Heart left ventricle (tissue), 16 donors: ENCODE measurements at regions not wholly inside any gene's neighbourhood (a gene's known extent, or its start where the extent isn't known, plus 50 kb on each side); places are given as distances from the start of the nearest gene placed in this dataset.

ENCODE experiments used
- ATAC-seq, 4 donors: fragments of 200-7000 bp; cut with Tn5 transposase; one replicate each; pipeline ENCODE4 v1.9.1; 2020 to 2022; ENCODE audit warnings: moderate library complexity in 4 of 4, mild to moderate bottlenecking in 3 of 4, moderate number of reproducible peaks in 1 of 4
- DNase-seq, 5 donors: peaks; one replicate each; pipeline ENCODE4 v3.0.0-alpha.2; 2020
- H3K27ac ChIP-seq, 12 donors: fragments of 200-600 bp; sonication (generic) in 4 of 12; one replicate each; pipeline versions ENCODE4 v1.5.0 to v1.8.0; 2016 to 2022; ENCODE audit warnings: mild to moderate bottlenecking in 2 of 12
- H3K27me3 ChIP-seq, 9 donors: fragments of 200-600 bp; sonication (generic) in 2 of 9; one replicate each; pipeline versions ENCODE4 v1.5.1 to v1.8.0; 2016 to 2022; ENCODE audit warnings: mild to moderate bottlenecking in 3 of 9
- H3K36me3 ChIP-seq, 9 donors: fragments of 200-600 bp; sonication (generic) in 2 of 9; one replicate each; pipeline versions ENCODE4 v1.5.0 to v1.8.0; 2018 to 2022; ENCODE audit warnings: mild to moderate bottlenecking in 2 of 9
- H3K4me1 ChIP-seq, 12 donors: fragments of 200-600 bp; sonication (generic) in 4 of 12; one replicate each; pipeline versions ENCODE4 v1.5.0 to v1.8.0; 2016 to 2022; ENCODE audit warnings: mild to moderate bottlenecking in 3 of 12
- H3K4me3 ChIP-seq, 12 donors: fragments of 200-600 bp; sonication (generic) in 4 of 12; one replicate each; pipeline versions ENCODE4 v1.5.0 to v1.8.0; 2017 to 2022; ENCODE audit warnings: mild to moderate bottlenecking in 9 of 12, moderate library complexity in 4 of 12
- H3K9me3 ChIP-seq, 12 donors: fragments of 200-600 bp; sonication (generic) in 4 of 12; one replicate each; pipeline versions ENCODE4 v1.5.0 to v1.8.0; 2016 to 2022; ENCODE audit warnings: mild to moderate bottlenecking in 1 of 12
- CTCF ChIP-seq, 12 donors: fragments of 200-600 bp; sonication (generic) in 4 of 12; IDR thresholded peaks; one replicate each; pipeline versions ENCODE4 v1.5.0 to v1.8.0; 2018 to 2022; ENCODE audit warnings: antibody characterized with exemption in 12 of 12, mild to moderate bottlenecking in 5 of 12
- POLR2A ChIP-seq, 2 donors: fragments of 450-650 bp; IDR thresholded peaks; one replicate each; pipeline ENCODE4 v1.6.1; 2017; ENCODE audit warnings: antibody characterized with exemption in 2 of 2, mild to moderate bottlenecking in 2 of 2, moderate library complexity in 2 of 2
- WGBS, 4 donors: extraction: QIAGEN DNeasy Blood & Tissue Kit in 2 of 4; methylation state at CpG; one replicate each; pipeline versions ENCODE4 v1.1.5 to v1.1.7; 2013 to 2018; 5-methylcytosine and 5-hydroxymethylcytosine counted together
- intact Hi-C, 10 donors: fragments of 100-400 bp; cut with DNase I; formaldehyde crosslinking; loops; one replicate each; pipeline versions ENCODE4 v1.11.1 to v1.14.2; 2022
- donor health status: ischemic (EF 13 %, LVEDD 7.1; RV severe dilation, severe dysfunction).
- donor health status: healthy with polysubstance abuse.
- donor health status: DM: no; HTN: yes; CAD: no.
- donor health status: DM: no; HTN: no; CAD: no.
- donor health status: ischemic (EF 25% LVEDD 6.9; RV normal size, moderate dysfunction).
- donor health status: ischemic (EF 25% LVEDD 5.7; RV mildly dilated, moderate dysfunction).
- donor health status: healthy.
- donor health status: DM: yes; HTN: yes; CAD: no.
- donor health status: ischemic (EF 35%, LVEDD 5.7; RV mildly dilated, moderate dysfunction).
- donor health status: nonischemic (EF 11% LVEDD 7.7; RV severe dilation, severe dysfunction).
- donor health status: DM: yes; HTN: yes; CAD: no.
- donor health status: PGD.
- donor health status: ischemic (EF 29% LVEDD 5.4; RV normal size, mild dysfunction).
- donor health status: nonischemic (EF 23%, LVEDD 6.1; RV moderate dilation, normal function).

- Histone ChIP-seq H3K4me1 (no peaks in the 10 kb centered on the region), H3K27ac (no peak overlapping the region), H3K4me3 (no peak overlapping the region), H3K27me3 (no peaks in the 10 kb centered on the region), H3K9me3 (no peaks in the 10 kb centered on the region), H3K36me3 (no peaks in the 10 kb centered on the region)
- no peak for DNase-seq
- intact Hi-C loops, result no loop called here
- no peak for ATAC-seq
- WGBS, 4 donors, result 64 to 89% (median 82%) methylated on average over 2 of the region's 2 CpGs
- no peak for TF ChIP-seq CTCF (IDR thresholded peaks at IDR 0.05)
Observed at GRCh38 chr11:25993016-25993415, 338.9 kb upstream of the ANO3 start.

- intact Hi-C loops, result no loop called here
- TF ChIP-seq POLR2A (IDR thresholded peaks at IDR 0.05) (no peak), CTCF (IDR thresholded peaks at IDR 0.05) (no peak)
- H3K36me3 ChIP-seq, result no peaks in the 10 kb centered on the region
- no peaks in the 10 kb centered on the region for H3K9me3 ChIP-seq
- WGBS, 4 donors, result 60 to 69% (median 62%) methylated on average over 1 of the region's 1 CpG
- H3K4me3 ChIP-seq, result no peak overlapping the region
- no peaks in the 10 kb centered on the region for H3K27me3 ChIP-seq
- DNase-seq (no peak), ATAC-seq (no peak)
- H3K27ac ChIP-seq, result no peak overlapping the region
- H3K4me1 ChIP-seq, result no peaks in the 10 kb centered on the region
Observed at GRCh38 chr11:26011474-26011873, 320.5 kb upstream of the ANO3 start.

DNA sequence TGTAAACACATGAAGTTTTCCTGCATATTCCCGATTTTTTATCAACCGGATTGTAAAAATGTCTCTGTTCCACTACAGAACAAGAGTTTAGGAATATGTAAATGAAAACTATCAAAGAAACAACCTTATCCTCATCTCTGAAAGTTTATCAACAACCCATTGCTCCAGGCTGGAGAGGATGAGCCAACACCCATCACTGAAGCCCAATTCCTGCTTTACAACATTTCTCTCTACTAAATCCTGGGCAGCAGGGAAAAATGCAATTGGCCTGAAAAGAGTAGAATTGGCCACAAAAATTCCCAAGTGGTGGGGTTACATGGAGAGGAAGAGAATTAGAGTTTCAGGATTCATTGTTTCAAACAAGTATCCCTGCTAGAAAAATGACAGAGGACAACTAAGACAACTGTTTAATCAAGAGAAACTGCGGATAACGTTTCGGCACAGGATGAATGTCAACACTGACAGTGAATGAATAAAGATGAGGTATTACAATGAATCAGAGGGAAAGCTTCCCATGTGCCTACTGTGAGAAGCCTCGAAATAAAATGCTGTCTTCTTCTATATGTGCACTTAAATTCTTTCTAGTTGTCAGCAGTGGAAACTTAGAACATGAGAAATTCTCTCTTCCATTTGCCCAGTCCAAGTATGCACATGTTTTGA is 317.3 kb upstream of the ANO3 start:
- H3K27me3 ChIP-seq, result no peaks in the 10 kb centered on the region
- ATAC-seq, result no peak
- intact Hi-C loops, result no loop called here
- WGBS, 4 donors, result 81 to 83% (median 81%) methylated on average over 6 of the region's 6 CpGs
- H3K4me3 ChIP-seq, result no peak overlapping the region
- no peak for TF ChIP-seq CTCF (IDR thresholded peaks at IDR 0.05)
- no peak for TF ChIP-seq POLR2A (IDR thresholded peaks at IDR 0.05)
- H3K9me3 ChIP-seq, result no peaks in the 10 kb centered on the region
- H3K27ac ChIP-seq, result no peak overlapping the region
- no peaks in the 10 kb centered on the region for H3K4me1 ChIP-seq
- no peaks in the 10 kb centered on the region for H3K36me3 ChIP-seq
- DNase-seq, result no peak

DNA sequence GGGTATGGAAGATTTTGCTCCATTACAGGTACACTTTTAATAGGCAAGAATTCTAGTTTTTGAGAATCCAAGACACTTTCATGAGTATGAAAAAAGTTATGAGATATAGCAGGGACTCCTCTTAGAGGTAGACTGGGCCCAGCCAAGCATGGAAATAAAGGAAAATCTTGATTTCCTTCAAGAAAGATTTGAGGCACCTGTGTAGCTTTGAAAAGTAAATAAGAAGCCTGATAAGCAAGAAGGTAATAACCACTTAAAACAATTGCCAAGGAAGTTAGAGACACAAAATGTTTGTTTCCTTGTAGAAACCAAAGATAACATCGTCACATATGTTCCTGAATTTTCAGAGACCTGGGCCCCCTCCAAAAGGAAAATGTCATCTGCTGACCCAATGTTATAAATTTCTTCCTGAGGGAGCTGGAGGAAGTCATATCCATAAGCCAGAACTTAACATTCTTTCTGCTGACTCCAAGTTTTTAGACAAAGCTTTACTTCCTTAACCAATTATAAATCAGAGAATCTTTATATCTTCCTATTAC is 314.5 kb upstream of the ANO3 start:
- DNase-seq (no peak), ATAC-seq (no peak)
- WGBS, 4 donors, result 52 to 62% (median 57%) methylated on average over 1 of the region's 1 CpG
- no peaks in the 10 kb centered on the region for H3K9me3 ChIP-seq
- H3K27me3 ChIP-seq, result no peaks in the 10 kb centered on the region
- no peak overlapping the region for H3K27ac ChIP-seq
- TF ChIP-seq POLR2A (IDR thresholded peaks at IDR 0.05) (no peak), CTCF (IDR thresholded peaks at IDR 0.05) (no peak)
- H3K36me3 ChIP-seq, result no peaks in the 10 kb centered on the region
- intact Hi-C loops, result no loop called here
- no peak overlapping the region for H3K4me3 ChIP-seq
- H3K4me1 ChIP-seq, result no peaks in the 10 kb centered on the region
